KOPT-K1 (cell line): ENCODE measurements at regions not wholly inside any gene's neighbourhood (a gene's known extent, or its start where the extent isn't known, plus 50 kb on each side); places are given as distances from the start of the nearest gene placed in this dataset.
A peak's percentile ranks its signal among the peaks of the same experiment; 100 is the strongest.
"Not testable (repeated sequence)": the region's sequence is repeated elsewhere in the genome, so short reads cannot be mapped to it uniquely, and the experiment has no call there.

ENCODE experiments used
- H3K27ac ChIP-seq: fragments of 200-600 bp; sonication (generic); 2 replicates; pipeline ENCODE4 v1.5.1; 2016; ENCODE audit warnings: antibody characterized with exemption, mild to moderate bottlenecking, low read depth, low read length; ENCODE audit not compliant: poor library complexity, severe bottlenecking
- H3K36me3 ChIP-seq: fragments of 200-600 bp; sonication (generic); 2 replicates; pipeline ENCODE4 v1.5.1; 2017; ENCODE audit warnings: antibody characterized with exemption, mild to moderate bottlenecking, low read length, moderate library complexity; ENCODE audit not compliant: insufficient read depth
- H3K9me3 ChIP-seq: fragments of 200-600 bp; sonication (generic); 2 replicates; pipeline ENCODE4 v1.5.1; 2017; ENCODE audit warnings: antibody characterized with exemption, low read length, mild to moderate bottlenecking; ENCODE audit not compliant: insufficient read depth, poor library complexity, severe bottlenecking

DNA sequence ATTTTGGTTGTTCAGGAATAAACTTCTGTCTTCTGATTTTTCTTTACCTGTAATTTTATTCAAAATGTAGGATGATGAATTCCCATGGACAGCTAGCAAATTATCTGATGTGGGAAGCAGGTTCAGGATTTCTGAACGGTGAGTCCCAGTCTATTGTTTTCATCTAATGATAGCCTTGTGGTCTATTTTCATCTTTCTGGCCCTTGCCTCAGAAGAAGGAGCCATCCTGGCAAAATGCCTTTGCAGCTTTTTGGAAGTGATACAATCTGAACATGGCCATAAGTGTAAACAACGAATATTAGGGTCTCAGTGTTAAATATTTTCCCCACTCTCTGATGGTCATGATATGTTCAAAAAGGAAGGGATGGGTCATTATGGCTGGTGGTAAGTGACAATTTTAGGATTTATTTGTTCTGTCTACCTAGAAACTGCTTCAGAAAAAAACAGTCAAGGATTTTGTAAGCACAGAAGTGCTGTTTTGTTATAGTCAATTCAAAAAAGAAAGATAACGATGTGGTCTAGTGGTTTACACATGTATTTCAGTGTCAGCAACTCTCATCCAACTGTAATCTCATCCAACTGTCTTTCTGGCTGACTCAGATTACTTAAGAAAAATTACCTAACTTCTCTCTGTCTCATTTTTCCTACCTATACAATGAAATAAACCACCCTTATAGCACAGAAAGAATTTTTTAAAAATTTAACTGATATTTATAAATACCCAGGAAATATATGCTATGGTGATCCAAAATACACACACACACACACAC, 272.6 kb upstream of the ERBB4 start:
- H3K9me3 ChIP-seq: peaks cover 7% of the 10 kb centered on the region
- H3K27ac ChIP-seq: peak overlapping the region; percentile 63
- no peaks in the 10 kb centered on the region for H3K36me3 ChIP-seq

DNA sequence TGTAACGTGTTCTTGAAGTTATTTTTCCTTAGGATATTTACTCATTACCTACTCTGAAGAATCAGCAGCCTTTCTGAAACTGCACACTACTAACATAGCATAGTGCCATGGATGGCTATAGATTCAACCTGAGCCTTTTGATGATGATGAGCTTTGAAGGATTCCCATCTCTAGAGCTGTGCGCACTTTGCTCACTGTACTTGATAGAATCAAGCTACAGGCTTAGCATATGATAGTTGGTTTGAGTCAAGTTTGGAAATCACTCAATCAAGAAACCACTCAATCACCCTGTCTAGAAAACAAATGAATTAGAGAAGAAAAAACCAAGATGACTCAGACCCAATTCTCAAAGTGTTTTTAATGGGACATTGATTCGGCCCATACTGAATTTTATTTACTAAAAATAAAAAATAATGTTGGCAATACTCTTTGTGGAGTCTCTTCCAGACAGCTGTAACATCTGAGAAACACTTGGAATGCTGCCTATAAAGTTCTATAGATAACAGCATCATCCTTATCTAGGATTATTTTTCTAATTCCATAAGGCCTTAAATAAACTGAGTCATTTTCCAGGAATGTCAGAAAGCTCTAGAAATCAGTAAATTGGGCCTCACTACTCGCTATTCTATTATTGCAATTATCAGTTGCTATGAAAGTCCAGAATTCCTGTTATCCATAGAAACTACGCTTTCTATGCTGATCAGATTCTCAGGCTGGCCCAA, 259.0 kb upstream of the ERBB4 start:
- no peaks in the 10 kb centered on the region for H3K9me3 ChIP-seq
- H3K27ac ChIP-seq: no peak overlapping the region
- no peaks in the 10 kb centered on the region for H3K36me3 ChIP-seq

DNA sequence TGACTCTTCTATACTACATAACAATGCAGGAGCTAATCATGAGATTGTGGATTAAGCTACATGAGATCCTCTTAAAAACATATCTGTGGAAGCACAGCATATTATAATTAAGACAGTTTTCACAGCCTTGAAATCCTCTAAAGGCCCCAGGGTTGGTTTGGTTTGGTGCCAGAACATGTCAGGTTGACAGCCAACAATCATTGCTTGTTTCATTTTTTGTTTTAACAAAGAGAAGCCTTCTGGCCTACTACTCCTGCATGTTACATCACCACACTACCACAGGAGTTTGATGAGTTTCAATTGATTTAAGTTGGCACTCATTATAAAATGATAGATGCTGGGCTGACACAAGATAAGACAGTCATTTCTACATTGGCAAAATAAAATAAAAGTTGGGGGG, 255.9 kb upstream of the ERBB4 start:
- Histone ChIP-seq H3K36me3 (no peaks in the 10 kb centered on the region), H3K27ac (no peak overlapping the region), H3K9me3 (no peaks in the 10 kb centered on the region)

DNA sequence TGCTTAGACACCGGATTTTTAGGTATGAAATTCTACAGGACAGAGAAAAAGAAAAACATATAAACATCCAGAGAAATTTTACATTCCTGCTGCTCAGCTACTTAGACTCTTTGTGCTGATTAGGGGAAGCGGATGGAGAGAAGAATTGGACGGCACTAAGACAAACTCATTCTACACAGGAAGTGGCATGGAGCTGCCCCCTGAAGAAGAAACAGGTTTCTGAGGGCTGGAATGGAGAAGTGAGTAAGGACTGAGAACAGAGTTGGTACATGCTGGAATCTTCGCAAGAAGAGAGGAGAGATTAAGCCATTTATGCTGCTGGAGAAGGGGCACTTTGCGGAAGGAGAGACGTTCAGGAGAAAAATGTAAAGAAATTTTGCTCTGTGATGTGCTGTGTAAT, 253.0 kb upstream of the ERBB4 start:
- H3K9me3 ChIP-seq: no peaks in the 10 kb centered on the region
- no peaks in the 10 kb centered on the region for H3K36me3 ChIP-seq
- H3K27ac ChIP-seq: no peak overlapping the region

DNA sequence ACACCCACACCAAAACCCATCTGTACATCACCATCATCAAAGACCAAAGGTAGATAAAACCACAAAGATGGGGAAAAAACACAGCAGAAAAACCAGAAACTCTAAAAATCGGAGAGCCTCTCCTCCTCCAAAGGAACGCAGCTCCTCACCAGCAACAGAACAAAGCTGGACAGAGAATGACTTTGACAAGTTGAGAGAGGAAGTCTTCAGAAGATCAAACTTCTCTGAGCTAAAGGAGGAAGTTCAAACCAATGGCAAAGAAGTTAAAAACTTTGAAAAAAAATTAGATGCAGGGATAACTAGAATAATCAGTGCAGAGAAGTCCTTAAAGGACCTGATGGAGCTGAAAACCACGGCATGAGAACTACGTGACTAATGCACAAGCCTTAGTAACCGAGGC, 247.5 kb upstream of the ERBB4 start:
- not testable (repeated sequence) for H3K36me3 ChIP-seq, H3K27ac ChIP-seq
- peaks cover 22% of the 10 kb centered on the region for H3K9me3 ChIP-seq

DNA sequence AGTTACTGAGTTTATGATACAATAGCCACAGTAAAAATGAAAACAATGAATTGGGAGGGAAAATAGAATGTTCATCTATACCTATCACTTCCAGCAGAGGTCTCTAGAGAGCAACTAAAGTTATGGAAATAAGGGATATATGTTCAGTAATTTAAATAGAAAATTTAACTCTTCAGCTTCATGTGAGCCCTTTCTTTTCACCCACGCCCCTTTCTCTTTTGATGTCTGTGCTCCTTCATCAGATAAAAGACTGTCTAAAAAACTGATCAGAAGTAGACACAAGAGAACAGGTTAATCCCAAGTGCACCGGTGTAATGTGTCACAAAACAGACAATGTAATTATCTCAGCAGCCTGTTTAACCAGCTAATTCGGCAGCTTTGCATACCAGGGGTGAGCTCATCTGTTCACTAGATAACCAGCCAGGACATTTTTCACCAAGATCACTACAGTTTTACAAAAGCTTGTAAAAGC, 238.5 kb upstream of the ERBB4 start:
- Histone ChIP-seq H3K27ac (peak overlapping the region; percentile 78), H3K36me3 (no peaks in the 10 kb centered on the region), H3K9me3 (no peaks in the 10 kb centered on the region)

DNA sequence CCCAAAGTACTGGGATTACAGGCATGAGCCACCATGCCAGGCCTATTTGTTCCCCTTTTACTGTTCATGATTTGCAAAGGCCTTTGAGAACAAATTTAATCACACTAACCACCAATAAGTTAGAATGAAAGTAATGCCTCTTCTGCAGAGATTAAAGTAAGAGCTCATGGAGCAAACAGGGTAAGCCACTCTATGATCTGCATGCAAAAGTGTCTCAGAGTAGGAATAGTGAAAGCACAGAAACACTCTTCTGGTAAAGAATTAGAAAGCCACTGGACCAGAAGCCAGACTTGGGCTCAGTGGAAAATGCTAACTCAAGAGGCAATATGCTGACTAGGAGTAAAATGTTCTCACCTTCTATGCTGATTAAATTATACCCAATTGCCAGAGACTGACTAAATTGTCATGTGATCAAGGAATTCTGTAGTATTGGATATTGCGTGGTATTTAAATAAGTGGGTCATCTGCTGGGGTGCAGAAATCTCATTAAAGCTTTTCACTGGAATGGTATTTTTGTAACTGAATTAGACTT, 235.3 kb upstream of the ERBB4 start:
- no peak overlapping the region for H3K27ac ChIP-seq
- H3K9me3 ChIP-seq: peaks cover 7% of the 10 kb centered on the region
- H3K36me3 ChIP-seq: no peaks in the 10 kb centered on the region

DNA sequence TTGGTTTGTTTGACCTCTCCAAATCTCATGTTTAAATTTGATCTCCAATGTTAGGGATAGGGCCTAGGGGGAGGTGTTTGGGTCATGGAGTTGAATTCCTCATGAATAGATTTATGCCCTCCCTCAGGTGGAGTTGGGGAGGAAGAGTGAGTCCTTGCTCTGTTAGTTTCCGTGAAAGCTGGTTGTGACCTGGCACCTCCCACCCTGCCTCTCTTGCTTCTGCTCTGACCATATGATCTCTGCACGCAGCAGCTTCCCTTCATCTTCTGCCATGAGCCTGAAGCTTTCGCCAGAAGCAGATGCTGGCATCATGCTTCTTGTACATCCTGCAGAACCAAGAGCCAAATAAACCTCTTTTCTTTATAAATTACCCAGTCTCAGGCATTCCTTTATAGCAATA, 231.6 kb upstream of the ERBB4 start:
- Histone ChIP-seq H3K36me3 (no peaks in the 10 kb centered on the region), H3K27ac (no peak overlapping the region), H3K9me3 (peaks cover 7% of the 10 kb centered on the region)

DNA sequence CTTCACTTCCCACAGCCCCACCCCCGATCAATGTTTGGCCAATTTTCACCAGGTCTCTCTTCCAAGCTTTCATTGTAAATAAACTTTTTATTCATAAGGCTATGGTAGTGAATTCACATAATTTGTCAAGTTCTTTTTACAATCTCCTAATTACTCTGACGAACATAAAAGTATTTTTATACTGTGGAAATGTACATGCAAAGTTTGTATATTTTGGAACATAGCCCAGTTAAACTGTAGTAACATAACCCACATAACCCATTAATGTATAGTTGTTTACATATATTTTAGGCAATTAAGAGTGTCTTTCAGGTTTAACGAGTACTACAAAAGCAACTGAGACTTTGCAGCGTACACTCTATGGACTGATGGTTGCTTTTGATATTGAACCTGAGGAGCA, 228.3 kb upstream of the ERBB4 start:
- no peak overlapping the region for H3K27ac ChIP-seq
- peaks cover 7% of the 10 kb centered on the region for H3K9me3 ChIP-seq
- no peaks in the 10 kb centered on the region for H3K36me3 ChIP-seq

DNA sequence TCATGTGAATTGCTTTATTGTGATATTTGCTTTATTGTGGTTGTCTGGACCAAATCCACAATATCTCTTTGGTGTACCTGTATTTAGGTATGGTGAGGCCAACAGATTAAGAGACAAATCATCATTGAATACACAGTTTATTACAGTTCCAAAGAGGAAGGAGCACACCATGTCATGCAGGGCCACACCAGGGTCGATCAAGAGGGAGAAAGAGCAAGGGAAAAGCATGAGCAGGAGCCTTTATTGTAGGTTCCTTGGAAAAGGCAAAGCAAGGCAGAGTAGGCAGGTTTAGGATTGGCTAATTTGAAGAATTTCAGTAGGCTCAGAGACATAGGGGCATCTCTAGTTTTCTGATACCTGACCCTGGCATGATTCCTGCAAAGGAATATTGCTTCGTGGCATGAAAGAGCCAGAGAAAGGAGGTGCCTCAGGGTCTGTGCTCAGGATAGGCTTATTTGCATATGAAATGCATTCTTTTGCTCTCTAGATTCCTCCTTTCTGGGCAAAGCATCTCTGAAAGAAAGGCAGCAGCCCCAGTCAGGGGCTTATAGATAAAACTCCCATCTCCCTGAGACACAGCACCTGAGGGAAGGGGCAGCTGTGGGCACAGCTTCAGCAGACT, 214.2 kb upstream of the ERBB4 start:
- no peak overlapping the region for H3K27ac ChIP-seq
- peaks cover 21% of the 10 kb centered on the region for H3K9me3 ChIP-seq
- no peaks in the 10 kb centered on the region for H3K36me3 ChIP-seq

DNA sequence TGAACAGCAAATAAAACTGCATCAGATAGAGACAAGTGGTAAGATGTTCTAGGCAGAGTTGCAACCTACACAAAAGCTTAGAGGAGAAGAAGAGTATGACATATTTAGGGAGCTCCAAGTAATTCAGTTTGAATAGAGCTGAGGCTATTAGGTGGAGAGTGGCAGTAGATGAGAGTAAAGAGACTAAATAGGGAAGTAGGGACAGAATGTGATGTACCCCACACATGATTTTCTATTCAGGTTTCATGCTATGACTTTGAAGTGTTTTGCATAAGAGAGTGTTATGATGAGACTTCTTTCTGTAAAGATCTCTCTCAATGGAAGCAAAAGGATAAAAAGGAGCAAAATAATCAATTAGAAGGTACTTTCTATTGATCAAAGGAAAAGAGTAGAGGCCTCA, 206.8 kb upstream of the ERBB4 start:
- Histone ChIP-seq H3K36me3 (no peaks in the 10 kb centered on the region), H3K9me3 (no peaks in the 10 kb centered on the region), H3K27ac (no peak overlapping the region)

DNA sequence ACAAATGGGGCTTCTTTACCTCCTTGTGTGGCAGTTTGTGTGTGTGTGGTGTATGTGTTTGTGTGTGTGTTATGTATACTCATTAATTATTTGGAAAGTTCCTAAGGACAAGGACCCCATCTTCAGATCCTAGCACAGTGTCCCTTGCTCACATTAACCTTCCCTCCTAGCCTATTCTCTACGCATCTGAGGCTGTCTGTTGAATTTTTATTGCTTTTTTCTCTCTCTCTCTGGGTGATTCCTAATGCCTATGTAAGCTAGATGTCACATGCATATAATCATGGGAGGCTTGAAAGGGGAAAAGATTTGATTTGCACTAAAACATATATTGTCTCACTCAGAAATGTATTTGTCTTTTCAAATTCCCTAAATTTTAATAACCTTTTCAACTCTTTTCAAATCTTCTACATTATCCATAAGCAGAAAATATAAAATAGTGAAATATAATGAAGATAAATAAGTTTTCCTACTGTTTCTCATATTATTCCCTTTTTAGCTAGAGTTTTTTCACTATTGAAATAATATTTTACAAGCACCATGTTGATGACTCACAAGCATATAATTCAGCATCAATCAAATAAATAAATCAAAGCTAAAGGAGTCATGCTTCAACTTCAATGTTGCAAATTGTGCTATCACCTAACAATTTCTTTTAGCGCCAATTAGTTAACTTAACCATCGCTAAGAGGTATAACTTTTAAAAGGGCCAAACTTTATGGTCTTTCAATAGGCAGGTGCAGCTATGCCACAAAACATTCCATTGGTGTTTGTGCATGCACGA, 199.0 kb upstream of the ERBB4 start:
- no peak overlapping the region for H3K27ac ChIP-seq
- H3K36me3 ChIP-seq: no peaks in the 10 kb centered on the region
- no peaks in the 10 kb centered on the region for H3K9me3 ChIP-seq

DNA sequence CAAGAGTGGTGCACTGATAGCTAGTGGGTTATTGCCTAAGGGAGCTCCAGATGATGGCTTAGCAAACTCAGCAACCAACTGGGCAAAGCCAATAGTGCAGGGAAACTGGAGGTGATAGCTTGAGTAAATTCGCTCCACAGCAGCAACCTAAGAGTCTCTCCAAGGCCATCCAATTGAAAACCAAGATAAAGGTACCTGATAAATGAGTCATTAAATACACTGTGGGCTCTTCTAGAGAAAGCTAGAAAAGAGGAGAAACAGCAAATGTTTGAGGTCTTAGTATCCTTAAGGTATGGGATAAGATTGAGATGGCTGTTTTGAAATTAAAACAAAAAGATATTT, 197.8 kb upstream of the ERBB4 start:
- Histone ChIP-seq H3K36me3 (no peaks in the 10 kb centered on the region), H3K9me3 (no peaks in the 10 kb centered on the region), H3K27ac (no peak overlapping the region)

DNA sequence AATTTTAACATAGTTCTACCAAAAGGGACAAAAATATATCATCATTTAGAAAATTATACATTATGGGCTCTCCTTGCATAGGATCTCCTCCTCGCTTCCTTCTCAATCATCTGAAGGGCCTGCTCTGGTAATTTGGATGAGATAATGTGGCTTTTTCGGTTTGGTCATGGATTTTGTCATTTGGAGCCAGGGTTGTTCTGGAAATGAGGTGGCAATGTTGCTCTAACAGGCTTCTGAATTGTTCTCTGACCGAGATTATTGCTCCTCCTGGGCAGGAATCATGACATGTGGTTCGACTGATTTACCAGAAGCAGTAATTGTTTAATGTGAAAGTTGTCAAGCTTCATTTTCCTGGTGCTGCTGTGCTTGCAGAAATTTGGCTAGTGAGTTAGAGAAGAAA, 194.7 kb upstream of the ERBB4 start:
- no peaks in the 10 kb centered on the region for H3K36me3 ChIP-seq
- no peaks in the 10 kb centered on the region for H3K9me3 ChIP-seq
- H3K27ac ChIP-seq: no peak overlapping the region

DNA sequence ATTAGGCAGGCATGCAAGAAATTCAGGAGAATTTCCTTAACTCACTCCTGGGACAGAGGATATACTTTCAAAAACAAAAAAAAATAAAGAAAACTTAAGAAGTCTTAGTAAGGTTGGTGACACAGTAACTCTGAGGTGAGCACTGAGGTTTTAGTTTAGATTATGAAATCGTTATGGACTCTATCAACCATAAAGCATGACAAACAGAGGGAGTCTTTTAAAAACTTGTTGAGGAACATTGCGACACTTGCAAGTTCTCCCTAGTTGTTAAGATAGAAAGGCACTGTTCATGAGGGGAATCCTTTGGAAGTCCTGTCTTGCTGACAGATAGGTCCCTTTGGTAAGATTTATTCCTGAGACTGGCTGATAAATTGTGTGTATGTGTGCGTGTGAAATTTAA, 194.3 kb upstream of the ERBB4 start:
- Histone ChIP-seq H3K27ac (no peak overlapping the region), H3K36me3 (no peaks in the 10 kb centered on the region), H3K9me3 (no peaks in the 10 kb centered on the region)
